Non-pigmented ciliary epithelial cell (primary cell): ENCODE measurements at regions not wholly inside any gene's neighbourhood (a gene's known extent, or its start where the extent isn't known, plus 50 kb on each side); places are given as distances from the start of the nearest gene placed in this dataset.
"Not testable (repeated sequence)": the region's sequence is repeated elsewhere in the genome, so short reads cannot be mapped to it uniquely, and the experiment has no call there.

Experiments used
- DNase-seq: peaks from one replicate; pipeline ENCODE4 v3.0.0-alpha.2; 2010; ENCODE audit warnings: low read depth

DNA sequence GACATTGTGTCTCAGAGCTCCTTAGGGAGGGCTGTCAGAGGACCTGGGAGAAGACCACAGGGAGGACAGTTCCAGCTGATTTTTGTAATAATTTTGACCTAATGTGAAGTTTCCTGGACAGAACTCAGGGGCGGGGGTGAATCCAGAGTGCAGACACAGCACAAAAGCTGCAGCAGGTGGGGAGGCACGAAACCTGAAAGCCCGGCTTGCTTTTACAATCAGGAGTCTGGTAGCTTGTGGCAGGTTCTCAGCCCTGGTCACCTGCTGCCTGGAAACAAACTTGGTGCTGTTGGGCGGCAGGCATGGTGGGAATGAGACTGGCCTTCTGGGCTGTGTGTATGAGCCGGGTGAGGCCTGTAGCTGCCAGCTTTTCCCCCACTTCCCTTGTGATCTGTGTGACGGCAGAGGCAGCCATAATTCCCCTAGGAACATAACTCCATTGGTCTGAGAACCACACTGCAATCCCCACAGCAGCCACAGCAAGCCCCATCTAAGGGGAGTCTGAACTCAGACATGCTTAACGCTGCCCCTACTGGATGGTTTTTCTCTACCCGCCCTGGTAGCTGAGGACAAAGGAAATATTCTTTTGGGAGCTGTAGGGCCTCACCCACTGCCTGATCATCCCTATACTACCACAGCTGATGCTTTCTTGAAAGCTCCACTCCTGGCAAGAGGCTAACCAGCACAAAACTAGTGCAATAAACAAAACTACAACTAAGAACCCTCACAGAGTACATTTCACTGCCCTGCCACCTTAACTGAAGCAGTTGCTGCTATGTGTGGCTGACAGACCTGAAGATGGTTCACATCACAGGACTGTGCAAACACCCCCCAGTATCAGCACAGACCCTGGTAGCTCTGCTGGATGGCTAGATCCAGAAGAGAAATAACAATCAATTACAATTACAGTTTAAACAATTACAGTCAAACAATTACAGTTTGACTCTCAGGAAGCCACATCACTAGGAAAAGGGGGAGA is 1055.1 kb upstream of the GJE1 start:
- no peak for DNase-seq

DNA sequence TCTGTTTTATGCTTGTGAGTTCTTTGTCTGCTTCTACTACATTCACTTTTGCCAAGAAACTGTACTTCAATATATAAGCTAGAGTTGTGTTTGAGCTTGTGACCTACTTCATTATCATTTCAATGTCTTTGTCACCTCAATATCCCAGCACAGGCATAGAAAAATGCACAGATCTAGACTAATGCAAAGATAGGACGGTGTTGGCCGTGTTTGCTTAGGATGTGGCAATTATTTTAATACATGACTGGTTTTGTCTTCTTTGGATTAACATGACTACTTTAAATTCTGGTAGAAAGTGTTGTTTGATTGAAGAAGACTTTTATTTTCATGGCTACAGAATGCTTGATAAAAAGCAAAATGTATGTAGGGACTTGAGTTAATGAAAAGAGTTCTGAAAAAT is 1075.0 kb upstream of the GJE1 start:
- DNase-seq = no peak

DNA sequence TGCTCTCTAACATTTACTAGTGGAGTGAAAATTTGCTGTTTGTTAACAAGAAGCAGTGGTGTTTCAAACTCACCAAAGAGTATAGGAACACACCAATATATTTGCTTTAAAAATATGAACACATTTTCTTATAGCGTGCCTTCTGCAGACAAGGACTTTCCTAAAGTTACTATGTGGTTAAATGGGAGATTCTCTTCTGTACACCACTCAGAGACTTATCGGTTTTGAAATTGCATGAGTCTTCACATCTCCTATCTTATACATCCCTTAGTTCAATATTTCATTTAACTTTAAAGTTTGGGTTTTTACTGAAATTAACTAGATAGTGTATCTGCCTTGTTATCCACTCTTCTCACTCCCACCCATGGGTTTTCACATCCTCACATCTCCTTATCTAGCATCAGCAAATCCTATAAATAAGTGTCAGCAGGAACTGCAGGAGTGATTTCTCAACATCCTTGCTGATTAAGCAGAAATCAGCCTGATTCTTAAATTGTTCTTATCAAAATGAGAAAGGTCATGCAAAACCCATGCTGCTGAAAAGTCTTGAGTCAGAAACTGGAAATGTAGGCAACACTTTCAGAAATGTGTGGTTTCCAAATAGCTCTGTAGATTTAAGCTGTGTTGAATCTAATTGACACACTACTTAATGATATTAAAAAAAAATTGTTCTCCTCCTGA is 1075.6 kb upstream of the GJE1 start:
- DNase-seq = peak; percentile 32

DNA sequence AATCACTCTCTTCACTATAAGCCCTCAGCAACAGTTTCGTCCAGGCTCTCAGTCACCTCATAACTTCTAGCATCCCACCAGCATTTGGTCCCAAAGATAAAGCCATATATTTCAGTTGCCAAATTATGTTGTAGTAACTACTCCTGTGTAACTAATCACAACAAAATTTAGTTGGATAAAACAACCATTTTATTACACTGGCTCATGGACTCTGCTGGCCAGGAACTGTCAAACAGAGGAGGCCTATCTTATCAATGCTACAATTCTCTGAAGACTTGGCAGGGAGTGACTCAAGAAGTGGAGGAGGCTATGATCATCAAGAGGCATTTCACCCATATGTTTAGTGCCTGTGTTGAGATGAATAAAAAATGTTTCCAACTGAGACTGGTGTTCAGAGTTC is 1082.3 kb upstream of the GJE1 start:
- DNase-seq = no peak

DNA sequence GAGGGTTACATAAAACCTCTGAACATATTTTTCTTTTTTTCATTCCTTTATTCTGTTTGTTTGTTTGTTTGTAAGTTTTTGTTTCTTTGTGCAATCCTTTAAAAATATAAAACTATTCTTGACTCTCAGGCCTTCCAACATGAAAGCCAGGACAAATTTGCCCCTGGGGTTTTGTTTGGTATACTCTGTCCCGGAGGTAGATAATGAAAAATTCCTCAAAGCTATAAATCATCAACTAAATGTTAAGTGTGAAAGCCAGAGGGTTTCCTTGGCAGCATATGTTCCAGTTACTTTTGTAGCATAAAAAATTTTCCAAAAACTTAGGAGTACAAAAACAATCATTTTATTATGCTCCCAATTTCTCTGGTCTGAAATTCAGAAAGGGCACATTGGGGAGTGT is 1084.3 kb upstream of the GJE1 start:
- DNase-seq = no peak

DNA sequence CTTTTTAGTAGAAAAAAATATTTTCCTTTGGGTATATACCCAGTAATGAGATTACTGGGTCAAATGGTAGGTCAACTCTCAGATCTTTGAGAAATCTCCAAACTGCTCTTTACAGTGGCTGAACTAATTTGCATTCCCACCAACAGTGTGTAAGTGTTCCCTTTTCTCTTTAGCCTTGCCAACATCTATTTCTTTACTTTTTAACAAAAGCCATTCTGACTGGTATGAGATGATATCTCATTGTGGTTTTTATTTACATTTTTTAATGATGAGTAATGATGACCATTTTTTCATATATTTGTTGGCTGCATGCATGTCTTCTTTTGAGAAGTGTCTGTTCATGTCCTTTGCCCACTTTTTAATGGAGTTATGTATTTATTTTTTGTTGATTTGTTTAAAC is 1086.2 kb upstream of the GJE1 start:
- not testable (repeated sequence) for DNase-seq

DNA sequence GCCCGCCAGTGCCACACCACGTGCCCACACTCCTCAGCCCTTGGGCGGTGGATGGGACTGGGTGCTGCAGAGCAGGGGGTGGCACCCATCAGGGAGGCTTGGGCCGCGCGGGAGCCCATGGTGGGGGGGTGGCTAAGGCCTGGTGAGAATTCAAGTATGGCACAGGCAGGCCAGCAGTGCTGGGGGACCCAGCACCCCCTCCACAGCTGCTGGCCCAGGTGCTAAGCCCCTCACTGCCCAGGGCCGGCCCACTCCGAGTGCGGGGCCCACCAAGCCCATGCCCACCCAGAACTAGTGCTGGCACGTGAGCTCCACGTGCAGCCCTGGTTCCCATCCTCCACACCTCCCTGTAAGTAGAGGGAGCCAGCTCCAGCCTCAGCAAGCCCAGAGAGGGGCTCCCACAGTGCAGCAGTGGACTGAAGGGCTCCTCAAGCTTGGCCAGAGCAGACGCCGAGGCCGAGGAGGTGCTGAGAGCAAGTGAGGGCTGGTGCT is 1091.1 kb upstream of the GJE1 start:
- DNase-seq = no peak

DNA sequence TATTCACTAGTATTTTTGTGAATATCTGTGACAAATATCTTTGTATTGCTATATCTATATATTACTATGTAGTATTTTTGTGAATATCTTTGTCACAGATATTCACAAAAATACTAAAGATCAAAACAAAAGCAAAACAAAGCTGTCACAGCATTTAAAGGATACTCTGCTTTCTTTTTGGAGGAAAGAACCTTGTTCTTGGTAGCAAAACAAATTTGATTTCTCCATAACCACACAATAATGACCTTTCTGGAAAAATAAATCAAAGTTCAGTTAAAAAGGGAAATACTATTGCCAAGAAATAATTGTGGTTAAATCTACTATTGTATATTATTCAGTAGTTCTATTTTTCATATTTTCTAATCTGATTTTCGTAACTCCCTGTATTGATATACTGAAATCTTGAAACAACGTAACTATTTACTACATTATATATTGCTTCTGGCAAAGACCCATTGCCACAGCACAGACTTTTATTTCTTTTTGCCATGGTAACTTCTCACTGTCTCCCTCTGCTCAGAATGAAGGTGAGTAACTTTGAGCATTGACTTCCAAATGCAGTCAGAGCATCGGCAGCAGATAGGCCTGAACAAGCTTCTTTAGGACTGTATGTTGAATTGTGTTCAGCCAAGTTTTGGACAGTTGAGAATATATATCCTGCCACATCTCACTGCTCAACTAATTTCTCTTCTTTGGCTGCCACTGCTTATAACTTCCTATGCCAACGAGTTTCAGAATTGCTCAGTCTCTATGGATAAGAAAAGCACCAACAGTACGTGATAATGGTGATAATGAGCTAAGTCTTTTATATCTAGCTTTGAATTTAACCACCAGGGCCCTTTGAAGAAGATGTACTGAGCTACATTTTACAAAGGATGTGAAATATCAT is 1097.2 kb upstream of the GJE1 start:
- no peak for DNase-seq

DNA sequence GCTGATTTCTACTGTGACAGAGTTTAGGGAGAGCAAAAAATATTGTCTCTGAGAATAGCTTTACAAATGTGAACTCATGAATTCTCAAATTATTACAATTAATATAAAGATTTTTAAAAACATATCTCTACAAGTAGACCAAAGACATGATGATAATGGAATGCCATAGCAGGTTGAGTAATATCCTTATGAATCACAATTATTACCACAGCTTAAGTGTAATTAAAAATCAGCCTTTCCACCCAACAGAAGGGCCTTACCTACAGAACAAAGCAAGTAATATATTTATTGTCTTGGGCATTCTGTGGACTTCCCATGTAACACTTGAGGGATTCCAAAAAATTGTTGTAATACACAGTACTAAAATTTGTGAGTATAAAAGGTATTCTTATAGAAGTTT is 1099.6 kb upstream of the GJE1 start:
- no peak for DNase-seq

DNA sequence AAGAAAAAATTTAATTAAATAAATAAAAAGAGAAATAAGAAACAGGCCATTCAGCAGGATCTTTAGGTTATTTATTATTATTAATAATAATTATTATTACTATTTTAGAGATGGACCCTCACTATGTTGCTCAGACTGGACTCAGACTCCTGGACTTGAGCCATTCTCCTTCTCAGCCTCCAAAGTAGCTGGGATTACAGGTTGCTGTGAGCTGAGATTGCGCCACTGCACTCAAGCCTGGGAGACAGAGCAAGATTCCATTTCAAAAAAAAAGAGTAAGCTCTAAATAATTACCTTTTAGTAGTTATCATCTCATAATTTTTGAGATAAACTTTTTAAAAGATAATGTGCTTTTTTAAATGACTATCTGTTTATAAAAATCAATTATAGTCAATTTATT is 1102.8 kb upstream of the GJE1 start:
- no peak for DNase-seq

DNA sequence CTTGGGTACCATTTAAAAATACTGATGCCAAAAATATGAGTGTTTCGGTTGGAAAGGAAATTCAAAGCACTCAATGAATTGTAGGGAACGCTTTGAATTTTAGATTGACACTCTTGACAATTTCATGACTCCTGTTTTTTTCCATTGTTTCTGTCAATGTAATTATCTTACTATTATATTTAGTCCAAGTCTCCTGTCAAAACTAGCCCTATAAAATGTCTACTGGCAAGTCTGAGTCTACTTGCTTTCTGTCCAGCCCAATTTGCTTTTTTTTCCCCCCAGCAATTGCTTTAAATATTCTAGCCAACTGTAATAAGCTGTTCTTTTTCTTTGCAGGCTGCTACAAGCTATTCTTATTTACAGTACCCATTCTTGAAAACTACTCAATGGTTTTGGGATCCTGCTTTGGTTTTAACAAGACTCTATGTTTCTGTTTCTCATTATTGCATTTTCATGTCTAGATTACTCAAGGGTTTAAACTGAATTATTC is 1103.9 kb upstream of the GJE1 start:
- no peak for DNase-seq

DNA sequence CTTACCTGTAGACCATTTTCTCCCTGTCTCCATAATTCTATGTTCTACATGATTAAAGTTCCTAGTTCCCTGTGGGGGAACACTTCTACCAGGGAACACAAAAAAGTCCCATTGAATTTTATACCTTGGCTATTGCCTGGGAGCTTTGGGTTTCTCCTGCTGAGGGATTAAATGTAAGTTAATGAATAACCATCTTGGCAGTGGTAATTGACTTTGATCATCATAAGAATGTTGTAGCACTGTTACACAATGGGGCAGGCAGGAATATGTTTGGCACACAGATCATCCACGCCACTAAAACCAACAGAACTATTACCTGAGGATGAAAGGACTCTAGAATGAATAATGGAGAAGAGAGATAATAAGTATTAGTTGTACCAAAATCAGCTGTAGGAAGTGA is 1106.2 kb upstream of the GJE1 start:
- no peak for DNase-seq

DNA sequence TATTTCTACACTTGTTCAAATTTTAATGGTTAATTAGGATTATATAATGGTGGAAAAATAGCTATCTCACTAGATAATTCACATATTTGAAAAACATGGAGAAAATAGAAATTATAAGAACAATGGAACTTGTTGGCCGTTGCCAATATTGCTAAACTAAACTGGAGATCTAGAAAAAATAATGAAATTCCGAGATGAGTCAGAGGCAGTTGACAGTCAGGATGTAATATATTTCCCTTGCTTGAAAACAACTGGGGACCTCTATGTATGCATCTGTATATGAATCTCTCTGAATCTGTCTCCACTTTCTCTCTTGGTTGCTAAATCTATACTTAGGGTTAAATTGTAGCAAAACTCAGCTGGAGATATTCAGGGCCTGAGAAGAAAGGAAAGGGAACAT is 1108.2 kb upstream of the GJE1 start:
- no peak for DNase-seq

DNA sequence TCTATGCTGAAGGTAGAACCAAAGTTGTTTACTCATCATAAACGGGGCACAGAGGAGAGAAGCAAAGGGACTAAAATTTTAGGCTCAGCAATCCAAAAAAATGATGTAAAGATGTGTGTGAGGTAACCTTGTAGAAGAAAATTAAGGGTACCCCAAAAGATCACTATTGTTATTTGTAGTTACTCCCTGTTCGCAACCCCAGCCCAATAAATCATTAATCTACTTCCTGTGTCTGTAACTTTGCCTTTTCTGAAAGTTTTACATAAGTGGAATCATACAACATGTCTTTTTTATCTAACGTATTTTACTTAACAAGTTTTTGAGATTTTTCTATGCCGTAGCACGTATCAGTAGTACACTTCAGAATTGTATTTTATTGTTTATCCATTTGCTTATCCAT is 1114.8 kb upstream of the GJE1 start:
- no peak for DNase-seq

DNA sequence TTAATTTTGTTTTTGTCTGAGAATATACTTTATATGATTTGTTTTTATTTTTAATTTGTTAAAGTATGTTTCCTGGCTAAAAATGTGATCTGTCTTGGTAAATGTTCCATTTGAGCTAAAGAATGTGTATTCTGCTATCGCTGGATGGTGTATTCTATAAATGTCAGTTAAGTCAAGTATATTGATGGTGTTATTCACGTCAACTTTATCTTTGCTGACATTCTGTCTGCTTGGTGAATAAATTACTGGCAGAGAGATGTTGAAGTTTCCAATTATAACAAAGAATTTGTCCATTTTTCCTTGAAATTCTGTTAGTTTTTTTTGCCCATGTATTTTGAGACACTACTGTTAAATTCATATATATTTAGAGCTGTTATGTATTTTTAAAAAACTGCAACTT is 1131.8 kb upstream of the GJE1 start:
- DNase-seq = no peak

DNA sequence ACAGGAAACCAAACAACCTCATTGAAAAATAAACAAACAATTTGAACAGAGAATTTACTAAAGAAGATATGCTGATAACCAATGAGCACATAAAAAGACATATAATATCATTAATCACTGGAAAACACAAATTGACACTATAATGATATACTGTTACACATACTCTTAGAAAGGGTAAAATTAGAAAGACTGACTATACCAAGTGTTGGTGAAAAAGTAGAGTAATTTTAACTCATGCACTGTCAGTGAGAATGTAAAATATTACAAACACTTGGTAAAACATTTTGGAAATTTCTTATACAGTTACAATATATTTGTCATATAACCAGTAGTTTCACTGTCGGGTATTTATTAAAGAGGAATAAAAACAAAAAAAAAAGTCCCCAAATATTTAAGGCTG is 1139.2 kb upstream of the GJE1 start:
- no peak for DNase-seq

DNA sequence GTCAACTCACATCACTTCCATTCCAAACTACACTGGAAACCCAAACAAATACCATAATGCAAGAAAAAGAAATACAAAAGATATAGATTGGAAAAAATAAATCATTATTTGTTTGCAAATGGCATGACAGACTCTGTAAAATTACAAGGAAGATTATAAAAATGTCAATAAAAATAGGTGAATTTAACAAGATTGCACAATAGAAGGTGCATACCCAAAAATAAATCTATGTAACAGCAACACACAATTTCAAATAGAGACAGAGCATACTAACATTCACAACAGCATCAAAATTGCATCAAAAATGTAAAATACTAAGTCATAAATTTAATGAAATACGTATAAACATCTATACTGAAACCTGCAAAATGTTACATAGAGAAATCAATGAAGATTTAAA is 1140.0 kb upstream of the GJE1 start:
- DNase-seq = no peak

DNA sequence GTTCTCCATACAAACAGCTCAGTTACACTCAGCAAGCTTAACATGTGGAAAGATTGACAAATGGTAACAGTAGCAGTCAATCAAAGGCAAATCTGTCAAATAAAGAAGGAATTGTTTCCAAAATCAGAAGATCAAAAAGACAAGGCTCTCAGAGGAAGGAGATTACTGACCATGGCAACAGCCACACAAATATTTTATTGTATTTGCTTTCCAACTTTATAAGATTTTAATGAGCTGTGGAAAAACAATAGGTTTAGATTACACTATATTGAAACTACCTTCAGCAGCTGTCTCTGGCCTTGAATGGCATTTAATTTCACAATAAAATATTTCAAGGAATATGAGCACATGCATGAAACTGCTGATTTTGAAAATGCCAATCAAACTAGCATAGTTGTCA is 1143.9 kb upstream of the GJE1 start:
- no peak for DNase-seq

DNA sequence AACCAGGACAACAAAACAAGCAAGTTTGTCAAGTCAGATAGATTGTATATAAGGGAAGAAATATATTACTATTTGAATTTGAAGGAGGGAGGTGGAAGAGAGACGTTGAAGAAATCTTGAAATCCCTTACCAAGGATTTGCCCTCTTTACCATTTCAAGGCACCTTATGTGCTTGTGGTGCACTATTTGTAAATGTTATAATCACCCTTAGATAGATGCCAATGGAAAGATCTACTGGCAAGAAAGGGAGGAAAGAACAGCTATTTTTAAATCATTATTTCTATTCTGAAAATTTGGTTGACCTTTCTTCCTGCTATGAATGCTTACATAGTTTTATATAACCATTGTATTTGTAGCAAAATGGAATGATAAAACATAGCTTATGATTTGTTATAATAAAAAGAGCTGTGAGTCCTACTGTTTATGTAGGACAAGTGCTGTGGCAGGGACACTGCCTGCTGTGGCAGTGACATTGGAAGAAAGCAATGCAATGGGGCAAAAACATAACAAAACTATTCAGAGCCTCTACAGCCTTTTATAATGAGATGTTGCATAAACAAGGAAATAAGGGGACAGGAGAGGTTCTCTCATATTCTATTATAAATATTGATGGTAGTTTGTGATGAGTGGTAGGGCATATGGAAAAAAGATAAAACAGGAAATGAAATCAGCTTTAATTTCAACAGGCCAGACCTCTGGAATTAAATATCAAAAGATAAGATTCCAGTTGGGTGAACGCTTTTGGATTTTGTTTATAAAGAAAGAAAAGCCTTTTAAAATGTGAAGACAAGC is 1145.2 kb upstream of the GJE1 start:
- no peak for DNase-seq

DNA sequence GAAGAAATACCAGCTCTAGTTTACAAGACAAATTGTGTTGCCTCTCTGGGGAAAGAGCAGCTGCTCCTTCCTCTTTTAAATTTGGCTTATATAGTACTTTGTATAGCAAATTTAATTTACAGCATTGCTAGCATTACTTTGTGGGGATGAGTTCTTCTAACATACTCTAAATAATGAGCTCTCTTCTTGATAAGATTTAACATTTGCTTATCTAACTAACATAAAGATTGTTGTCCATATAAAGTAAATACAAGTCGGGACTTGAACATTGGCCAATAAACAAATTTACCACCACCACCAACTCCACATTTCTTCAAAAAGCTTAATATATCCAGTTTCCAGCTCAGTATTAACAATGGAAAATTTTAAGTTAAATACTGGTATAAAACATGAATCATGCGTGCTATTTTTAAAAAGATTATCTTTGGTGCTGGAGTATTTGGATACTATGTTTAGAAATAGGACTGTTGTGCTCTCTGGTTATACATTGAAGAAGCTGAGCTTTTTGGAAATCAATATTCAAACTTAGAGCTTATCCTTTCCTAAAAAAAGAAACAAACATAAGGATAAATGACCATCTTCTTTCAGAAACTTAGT is 1146.9 kb upstream of the GJE1 start:
- DNase-seq = no peak
